ENCODE measurements at regions not wholly inside any gene's neighbourhood (a gene's known extent, or its start where the extent isn't known, plus 50 kb on each side); places are given as distances from the start of the nearest gene placed in this dataset.

DNA sequence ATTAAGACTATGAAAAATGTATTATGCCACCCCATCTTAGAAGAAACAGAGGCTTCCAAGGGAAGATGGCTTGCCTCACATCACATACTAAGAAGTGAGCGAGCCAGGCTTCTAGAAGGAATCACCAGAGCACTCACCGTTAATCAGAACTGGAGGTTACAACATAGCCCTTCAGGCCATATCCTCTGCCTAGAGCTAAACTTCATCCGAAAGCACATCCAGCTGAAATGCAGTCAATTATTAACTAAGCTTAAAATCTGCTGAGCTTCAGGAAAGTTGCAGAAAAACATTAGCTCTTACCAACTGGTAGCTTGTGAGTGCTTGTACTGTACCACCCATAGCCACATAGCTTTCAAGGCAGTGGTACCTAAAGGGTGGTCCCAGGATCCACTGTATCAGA, 483.2 kb downstream of the TBL1XR1 start:
- no peak for DNase-seq (ENCODE audit: low read depth)

- DNase-seq (ENCODE audit: low read depth): no peak
These were observed 485.1 kb downstream of the TBL1XR1 start for GRCh38 chr3:176712191-176712590.

GRCh38 chr3:176699288-176699687, 498.0 kb downstream of the TBL1XR1 start:
- no peak for DNase-seq (ENCODE audit: low read depth)

- DNase-seq (ENCODE audit: low read depth): no peak
These were observed 499.9 kb downstream of the TBL1XR1 start for GRCh38 chr3:176697284-176697889.

DNA sequence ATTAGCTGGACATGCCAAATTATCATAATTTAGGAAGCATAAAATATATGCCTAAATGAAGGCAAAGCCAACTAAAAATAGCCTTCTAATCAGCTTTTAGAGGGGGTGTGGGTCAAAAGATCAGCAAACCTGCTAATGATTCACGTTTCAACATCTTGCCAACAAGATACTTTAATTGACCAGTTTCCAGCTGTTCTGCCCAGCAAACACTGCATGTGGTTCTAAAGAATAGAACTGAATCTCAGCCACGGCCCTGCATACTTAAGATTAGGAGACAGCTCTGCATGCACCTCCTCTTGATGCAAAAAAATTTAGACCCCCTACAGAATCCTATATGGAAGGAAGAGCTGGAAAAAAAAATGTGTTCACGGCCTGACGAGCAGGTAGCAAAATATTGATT, 500.5 kb downstream of the TBL1XR1 start:
- no peak for DNase-seq (ENCODE audit: low read depth)

DNA sequence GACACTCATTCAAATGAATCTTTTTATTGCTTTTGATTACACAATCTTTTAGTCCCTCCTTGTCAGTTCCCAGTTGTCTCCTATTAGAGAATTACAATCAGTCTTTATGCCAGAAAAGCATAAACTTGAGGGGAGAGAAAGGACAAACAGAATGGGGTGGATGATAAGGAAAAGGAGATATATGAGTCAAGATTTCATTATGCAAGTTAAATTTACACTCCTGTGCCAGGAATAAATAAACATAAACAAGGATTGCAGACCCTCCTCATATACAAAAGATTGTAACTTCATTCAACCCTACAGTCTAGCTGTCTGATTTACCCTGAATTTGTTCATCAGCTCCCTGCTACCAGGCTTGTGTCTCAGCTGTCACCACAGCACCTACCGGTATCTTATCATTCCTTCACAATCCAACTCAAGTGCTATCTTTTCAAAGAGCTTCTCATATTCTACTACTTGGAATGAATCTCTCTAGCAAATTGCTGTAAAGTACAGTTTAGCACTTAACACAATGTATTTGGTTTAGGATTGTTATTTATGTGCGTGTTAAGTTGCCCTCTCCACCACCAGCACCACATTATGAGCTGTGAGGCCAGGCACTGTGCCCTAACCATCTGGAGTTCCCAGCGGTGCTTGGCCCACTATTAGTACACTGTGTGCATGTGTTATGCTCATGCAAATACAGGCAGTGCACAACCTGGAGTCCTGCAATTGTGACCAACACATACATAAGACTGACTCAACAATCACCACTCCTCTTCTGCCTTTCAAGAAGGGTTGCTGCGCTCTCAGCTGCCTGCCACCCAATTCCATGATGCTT, 504.1 kb downstream of the TBL1XR1 start:
- no peak for DNase-seq (ENCODE audit: low read depth)

DNA sequence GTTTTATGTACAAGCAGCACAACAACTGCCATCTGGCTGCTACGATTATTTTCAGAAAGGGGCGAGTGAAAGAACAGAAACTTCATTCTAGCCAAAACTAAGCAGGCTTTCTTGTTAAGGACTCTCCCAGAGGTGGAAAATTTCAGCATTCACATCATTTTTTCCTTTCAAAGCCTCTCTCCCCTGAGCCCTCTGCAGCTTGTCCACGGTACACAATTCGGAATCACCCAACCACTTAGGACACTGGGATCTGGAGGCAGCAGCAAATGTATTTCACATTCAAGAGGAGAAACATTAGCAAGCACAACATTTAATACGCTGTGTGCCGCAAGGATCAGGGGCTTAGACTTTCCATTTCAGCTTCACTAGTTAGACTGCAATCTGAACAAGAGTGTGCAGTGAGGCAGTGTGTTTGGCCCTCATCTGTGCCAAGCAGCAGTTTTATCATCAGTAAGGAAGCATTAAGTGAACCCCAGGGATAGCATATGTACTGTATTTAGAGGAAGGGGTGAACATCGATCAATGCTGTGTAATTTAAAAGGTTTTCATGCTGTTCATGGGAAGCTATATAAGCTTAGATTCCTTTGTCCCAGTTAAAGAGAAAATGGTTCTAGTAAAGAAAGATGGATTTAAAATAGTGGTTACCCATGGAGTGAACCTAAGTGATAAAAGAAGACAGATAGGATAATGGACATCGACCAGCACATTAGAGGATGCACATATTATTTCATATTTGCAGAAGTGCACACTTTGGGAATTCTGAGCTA, 504.9 kb downstream of the TBL1XR1 start:
- no peak for DNase-seq (ENCODE audit: low read depth)

DNA sequence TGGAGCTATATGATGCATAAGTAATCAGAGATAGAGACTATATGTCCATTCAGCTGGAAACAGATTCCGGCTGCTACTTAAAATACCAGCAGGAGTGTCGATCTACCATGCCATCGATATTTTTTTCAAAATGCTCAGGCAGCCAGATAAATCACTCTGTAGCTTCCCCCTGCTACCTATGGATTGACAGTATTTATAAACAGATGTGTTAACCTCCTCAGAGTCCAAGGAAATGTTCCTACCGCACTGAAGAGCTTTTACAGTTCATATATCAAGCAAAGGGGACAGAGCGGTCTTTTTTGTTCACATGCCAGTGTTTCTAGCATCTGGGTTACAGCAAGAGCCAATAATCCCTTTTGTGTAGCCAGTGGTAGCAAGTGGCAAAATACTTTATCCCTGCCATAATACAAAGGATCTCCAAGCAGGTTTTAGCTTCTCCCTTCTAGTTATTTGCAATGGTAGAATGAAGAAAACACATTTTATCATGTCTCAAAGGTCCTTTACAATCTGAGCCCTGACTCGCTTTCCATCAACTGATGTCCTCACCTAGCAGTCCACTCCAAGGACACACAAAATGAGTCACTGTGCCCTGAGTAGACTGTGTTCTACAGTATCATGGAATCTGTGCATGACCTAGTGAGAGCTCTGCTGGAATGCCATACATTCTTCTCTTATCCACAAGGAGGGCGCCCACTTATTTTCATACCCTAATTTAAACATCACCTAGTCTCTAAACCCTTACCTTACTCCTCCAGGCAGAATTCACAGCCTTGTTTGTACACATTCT, 507.0 kb downstream of the TBL1XR1 start:
- DNase-seq (ENCODE audit: low read depth): no peak

DNA sequence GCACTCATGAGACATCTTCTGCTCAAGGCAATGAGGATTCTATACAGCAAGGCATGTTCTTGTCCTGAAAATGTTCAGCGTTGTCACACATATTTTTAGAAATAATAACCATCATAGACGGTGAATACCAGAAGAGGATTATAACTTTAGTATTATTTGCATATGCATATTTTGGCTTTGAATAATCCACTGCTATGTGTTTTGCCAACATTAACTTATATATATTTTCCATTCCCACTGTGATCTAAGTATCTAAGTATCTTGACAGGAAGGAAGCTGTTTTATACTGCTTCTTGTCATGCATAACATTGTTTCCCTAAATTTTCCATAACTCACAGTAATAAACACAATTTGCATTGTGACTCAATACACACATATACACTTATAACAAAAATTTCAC, 509.5 kb downstream of the TBL1XR1 start:
- no peak for DNase-seq (ENCODE audit: low read depth)

- DNase-seq (ENCODE audit: low read depth): no peak
These were observed 513.9 kb downstream of the TBL1XR1 start for GRCh38 chr3:176683382-176683781.

DNA sequence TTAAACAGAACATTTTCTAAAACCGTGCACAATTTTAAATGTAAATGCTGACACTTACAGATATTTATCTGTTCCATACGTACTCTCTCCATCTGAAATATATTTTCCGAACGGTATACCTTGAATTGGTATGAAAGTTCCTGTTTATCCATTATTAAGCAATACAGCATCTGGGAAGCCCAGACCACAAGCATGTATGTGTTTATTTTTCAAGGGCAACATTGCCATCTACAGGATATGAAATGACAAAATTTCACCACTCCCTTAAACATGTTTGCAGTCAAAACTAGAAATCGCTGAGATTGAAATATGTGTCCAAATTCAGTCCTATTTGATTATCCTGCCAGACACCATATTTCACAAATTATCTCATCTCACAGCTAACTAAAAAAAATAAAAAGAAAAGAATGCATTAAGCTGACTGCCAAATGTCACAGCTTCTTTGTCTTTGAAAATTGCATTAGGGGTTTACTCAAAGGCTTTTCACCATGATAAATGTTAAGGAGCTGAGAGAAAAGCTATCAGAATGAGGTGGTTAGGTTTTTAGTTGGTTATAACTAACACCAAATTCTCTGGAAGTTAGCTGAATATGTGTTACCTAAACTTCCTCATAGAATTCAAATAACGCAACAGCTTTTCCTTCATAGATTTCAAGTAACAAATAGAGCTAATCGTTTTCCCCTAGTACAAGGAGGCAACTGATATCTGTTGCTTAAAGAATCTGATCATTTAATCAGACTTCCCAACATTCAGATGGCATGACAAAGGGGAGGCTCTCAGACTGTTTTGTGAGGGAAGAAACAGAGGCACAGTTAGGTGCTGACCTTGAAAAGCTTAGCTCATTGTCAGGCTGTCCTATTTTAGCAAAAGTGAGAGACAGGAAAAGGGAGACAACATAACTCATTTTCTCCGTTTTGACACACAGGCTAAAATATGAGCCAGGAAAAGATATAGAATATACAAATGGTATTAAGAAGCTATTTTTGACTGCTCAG, 533.1 kb downstream of the TBL1XR1 start:
- peak; percentile 51 for DNase-seq (ENCODE audit: low read depth)

DNA sequence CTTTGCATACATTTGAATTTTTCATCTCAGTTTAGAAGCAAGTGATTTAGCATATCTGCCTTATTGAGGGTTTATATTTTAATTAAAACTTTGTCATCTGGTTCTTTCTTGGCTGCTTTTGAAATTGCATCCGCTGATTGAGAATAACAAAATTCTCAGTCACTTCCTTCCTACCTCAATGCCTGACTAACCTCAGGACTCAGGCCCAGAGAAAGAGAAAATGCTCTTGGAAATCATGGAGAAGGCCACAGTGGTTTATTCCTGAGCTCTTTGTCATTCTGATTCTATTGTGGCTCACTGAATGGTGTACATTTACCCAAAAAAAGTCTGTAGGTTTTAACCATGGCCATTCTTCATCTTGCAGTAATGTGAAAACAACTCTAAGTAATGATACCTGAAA, 533.9 kb downstream of the TBL1XR1 start:
- DNase-seq (ENCODE audit: low read depth): no peak

DNA sequence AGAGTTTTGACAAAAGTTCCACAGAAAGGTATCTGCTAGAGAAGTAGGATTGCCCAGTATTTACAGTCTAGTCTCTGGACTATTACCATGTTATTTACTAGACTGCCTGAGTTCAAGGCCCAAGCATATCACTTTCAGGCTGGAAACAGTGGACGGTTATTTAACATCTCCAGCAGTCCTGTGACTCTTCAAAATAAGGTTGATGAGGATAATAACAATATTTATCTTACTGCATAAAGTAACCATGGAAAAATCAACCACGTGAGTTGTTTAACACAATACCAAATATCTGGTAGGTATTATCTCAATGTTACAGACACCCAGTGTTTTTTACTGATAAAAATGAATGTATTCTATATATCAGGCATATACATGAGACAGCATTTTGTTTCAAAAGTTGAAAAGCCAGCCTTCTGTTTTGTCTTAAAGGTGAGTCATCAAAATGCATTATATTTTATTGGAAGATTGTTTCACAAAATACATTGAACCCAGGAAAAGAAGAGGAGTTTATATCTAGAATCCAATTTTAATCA, 535.8 kb downstream of the TBL1XR1 start:
- no peak for DNase-seq (ENCODE audit: low read depth)

- DNase-seq (ENCODE audit: low read depth): no peak
These were observed 541.7 kb downstream of the TBL1XR1 start for GRCh38 chr3:176655404-176656094.

DNA sequence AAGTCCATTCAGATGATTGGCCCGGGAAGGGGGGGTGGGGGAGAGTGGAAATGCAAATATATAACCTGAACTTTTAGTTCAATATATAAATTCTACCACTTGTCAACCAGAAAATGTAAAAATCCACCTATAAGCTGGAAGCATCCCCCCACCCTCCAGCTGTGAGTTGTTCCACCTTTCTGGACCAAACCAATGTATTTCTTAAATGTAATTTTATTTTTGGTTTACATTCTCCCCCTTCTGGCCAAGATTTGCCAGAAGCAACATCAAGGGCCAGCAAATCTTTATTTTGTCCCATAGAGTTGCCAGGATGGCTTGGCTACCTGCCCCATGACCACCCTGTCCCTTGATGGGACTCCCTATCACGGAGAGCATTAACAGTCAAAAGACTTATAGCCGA, 545.7 kb downstream of the TBL1XR1 start:
- DNase-seq (ENCODE audit: low read depth): no peak

DNA sequence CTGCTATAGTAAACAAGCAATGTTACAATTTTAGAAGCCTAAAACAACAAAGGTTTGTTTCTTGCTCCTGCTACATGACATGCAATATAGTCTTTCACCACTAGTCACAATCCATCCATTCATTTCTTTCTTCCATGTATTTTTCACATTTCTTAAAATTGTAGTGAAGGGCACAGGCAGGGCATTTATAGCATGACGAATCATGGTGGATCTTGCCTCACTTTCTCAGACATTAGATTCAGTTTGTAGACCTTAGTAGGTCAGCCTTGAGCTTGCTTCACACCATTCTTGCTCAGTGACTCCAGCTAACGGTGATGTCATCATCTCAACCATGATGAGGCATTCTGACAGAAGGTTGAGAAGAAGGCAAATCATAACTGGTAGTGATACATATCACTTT, 546.8 kb downstream of the TBL1XR1 start:
- no peak for DNase-seq (ENCODE audit: low read depth)

DNA sequence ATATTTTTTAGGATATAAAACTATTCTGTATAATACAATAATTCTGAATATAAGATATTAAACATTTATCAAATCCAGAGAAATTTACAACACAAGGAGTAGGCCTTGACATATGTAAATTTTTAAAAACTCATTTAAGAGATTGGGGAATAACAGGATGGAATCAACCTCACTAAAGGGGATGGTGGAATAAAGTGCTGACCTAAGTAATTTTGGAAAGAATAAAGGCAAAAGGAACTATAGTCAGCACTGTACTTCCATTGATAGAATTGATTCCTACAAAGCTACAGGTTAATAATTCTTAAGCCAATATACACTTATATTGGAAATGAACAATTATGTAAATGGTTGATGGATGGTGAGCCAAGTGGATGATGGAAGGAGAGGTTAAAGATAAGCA, 549.3 kb downstream of the TBL1XR1 start:
- no peak for DNase-seq (ENCODE audit: low read depth)

DNA sequence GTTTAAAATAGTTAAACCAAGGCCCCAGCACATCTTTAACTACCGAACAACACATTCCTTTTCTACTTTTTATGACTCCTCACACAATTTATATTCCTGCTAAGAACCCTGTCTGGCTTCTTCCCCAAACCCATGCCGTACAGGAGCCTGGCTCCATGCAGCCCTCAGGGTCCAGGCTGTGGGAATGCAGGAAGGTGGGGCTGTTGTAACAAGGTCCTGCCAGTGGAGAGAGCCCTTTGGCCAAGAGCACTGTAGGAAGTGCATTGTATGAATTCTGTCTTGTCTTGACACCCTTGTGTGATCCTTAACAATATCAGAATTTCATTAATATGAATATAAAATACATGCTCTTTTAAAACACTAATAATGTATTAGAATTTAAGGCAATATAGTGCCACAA, 563.8 kb downstream of the TBL1XR1 start:
- DNase-seq (ENCODE audit: low read depth): no peak

DNA sequence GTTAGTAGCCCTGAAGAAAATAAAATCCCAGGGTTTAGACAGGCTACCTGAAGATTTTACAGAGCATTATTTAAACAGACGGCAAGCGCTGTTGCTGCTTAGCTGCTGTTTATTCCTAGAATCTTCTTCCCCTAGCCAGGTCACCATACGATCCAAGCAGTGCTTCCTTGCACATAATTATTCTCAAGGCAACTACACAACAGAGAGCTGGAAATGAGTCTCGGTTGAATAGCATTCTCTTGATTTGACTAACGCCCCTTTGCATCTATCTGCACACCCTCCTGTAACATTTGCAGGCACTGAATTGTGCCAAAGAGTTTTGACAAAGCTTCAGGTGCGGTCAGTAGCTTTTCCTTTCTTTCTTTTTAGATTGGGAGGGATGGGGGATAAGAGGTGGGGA, 564.4 kb downstream of the TBL1XR1 start:
- DNase-seq (ENCODE audit: low read depth): no peak

- no peak for DNase-seq (ENCODE audit: low read depth)
These were observed 566.1 kb downstream of the TBL1XR1 start for GRCh38 chr3:176631165-176631564.
